PC-3 (cell line): ENCODE measurements at regions not wholly inside any gene's neighbourhood (a gene's known extent, or its start where the extent isn't known, plus 50 kb on each side); places are given as distances from the start of the nearest gene placed in this dataset.

Experiments
- CTCF ChIP-seq: fragments of 300-600 bp; sonication (generic); conservative IDR thresholded peaks from 2 replicates; pipeline ENCODE4 v1.5.1; 2017; ENCODE audit warnings: antibody characterized with exemption, low read depth, mild to moderate bottlenecking, low read length
- EZH2 ChIP-seq: fragments of 300-600 bp; sonication (generic); IDR thresholded peaks from one replicate; pipeline ENCODE4 v1.6.1; 2017; ENCODE audit warnings: antibody characterized with exemption, mild to moderate bottlenecking, low read length; ENCODE audit not compliant: unreplicated experiment
- EZH2phosphoT487 ChIP-seq: fragments of 300-600 bp; sonication (generic); IDR thresholded peaks from 2 replicates; pipeline ENCODE4 v1.6.1; 2018; ENCODE audit warnings: mild to moderate bottlenecking, antibody characterized with exemption, low read length, borderline replicate concordance

GRCh38 chr10:113261611-113262091, 291.2 kb upstream of the HABP2 start:
- TF ChIP-seq CTCF (no peak), EZH2phosphoT487 (no peak), EZH2 (no peak)
